ENCODE measurements at regions not wholly inside any gene's neighbourhood (a gene's known extent, or its start where the extent isn't known, plus 50 kb on each side); places are given as distances from the start of the nearest gene placed in this dataset.
"Not testable (repeated sequence)": the region's sequence is repeated elsewhere in the genome, so short reads cannot be mapped to it uniquely, and the experiment has no call there.

DNA sequence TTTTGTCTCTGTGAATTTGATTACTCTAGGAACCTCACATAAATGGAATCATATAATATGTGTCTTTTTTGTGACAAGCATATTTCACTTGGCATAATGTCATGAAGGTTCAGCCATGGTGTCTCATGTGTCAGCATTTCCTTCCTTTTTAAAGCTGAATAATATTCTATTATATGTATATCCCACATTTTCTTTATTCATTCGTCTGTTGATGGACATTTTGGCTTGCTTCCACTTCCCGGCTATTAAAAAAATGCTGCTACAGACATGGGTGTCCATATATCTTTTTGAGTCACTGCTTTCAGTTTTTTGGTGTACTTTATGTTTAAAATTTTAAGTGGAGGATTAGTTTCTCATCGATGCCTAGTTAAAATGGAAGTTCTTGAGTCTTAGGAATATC lies 59.8 kb upstream of the C5orf63 start:
- DNase-seq: no peak

DNA sequence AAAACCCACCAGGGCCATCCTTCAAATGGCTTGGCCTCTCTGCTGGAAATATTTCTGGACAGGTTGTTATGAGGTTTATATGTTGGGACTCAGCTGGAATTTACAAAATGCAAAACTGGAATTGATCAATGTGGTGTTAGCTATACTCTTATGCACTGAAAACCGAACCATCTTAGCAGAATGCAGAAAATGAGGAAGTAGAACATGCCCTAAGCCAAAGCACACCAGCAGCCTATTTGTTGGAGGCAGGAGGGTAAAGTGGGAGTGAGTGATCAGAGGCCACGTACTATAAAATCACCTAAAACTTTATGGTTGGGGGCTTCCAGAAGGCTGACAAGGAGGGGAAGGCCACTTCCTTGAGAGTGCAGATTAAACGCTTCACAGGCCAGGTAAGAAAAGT lies 63.6 kb upstream of the C5orf63 start:
- no peak for DNase-seq

DNA sequence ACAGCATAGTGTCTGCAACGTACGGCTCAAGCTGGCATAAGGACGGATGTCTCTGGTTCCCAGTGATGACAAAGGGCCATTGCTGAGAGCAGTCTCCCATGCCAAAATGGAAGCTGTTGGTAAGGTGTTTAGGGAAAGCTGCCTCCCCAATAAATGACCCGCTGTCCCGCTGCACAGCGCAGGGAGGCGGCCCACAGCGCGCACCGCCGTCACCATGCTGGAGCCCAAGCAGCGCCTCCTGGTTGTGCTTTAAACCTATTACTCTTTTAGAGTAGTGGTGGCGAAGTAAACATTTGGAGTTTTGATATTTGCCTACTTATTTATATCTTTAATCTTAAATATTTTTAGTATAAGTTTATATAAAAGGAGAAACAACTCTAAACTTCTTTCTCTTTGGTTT lies 70.4 kb upstream of the C5orf63 start:
- no peak for DNase-seq

DNA sequence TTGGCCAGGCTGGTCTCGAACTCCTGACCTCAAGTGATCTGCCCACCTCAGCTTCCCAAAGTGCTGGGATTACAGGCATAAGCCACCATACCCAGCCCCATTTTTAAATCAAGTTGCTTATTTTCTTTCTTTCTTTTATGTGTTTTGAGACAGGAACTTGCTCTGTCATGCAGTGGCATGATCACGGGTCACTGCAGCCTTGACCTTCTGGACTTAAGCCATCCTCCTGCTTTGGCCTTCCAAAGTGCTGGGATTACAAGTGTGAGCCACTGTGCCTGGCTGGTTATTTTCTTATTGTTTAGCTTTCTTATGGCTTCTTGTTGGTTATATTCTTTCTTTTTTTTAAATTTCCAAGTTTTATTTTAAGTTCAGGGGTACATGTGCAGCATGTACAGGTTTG lies 79.7 kb upstream of the C5orf63 start:
- DNase-seq: no peak

DNA sequence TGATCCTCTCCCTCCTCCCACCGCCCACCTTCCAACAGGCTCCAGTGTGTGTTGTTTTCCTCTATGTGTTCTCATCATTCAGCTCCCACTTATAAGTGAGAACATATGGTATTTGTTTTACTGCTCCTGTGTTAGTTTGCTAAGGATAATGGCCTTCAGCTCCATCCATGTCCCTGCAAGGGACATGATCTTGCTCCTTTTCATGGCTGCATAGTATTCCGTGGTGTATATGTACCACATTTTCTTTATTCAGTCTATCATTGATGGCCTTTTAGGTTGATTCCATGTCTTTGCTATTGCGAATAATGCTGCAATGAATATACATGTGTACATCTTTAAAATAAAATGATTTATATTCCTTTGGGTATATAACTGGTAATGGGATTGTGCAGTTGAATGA lies 80.2 kb upstream of the C5orf63 start:
- no peak for DNase-seq

DNA sequence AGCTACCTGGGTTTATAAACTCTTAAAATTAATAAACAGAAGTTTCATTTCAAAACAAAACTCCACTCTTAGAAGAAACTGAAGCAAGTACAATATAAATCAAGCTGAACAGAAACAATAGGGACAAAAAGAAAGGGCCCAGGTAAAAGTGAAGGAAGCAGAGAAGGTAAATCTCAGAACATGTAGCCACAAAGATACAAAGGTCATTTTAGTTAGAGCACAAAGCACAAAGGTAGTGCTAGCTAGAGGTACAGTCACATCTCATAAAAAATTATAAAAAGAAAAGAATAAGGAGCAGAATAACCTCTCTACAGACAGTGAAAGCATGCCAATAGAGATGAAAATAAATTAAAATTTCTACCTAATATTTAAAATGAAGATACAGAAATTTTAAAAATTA lies 90.4 kb upstream of the C5orf63 start:
- no peak for DNase-seq

DNA sequence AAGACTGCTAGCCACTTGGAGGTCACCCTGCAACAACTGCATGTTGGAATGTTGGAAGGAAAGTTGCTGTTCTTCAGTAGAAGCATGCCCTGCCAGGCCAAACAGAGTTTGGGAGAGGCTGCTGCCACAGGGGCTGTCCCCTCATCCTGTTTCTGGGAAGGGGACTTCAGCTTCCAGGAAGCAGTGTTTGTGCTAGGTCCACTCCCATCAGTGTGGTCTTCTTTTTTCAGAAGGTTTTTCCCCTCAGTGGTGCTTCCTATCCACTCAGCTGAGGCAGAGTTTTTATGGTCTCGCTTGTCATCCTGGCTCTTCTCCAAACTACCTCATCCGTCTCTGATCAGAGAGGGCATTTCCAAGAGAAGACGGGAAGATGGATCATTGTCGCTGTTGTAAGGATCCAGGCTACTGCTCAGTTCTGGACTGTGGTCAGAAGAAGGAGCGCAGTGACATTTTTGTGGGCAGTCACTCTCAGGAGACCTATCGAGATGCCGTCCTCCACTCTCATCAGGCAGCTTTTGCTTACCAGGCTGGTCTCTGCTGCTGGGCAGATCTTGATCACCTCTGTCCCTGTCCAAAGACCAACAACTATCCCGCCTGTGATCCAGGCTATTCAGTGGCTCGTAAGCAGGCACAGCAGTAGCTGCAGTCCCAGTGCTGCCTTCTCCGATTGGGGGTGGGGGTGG lies 97.8 kb upstream of the C5orf63 start:
- DNase-seq: no peak

DNA sequence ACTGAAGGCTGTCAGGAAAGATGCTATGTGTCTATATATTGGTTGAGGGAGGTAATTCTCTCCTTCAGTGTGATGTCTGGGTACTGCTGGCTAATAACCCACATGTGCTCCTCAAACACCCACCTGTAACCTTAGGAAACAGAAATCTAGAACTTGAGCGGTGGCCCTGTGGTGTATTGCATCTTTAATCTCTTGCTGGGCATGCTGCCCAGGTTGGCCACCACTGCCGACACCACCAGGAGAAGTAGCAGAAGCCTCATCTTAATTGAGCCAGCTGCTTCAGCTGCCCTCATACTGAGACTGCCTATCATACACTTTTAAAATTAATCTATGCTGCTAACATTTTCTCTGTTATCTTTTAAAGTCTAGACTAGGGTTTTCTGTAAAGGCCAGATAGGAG lies 103.5 kb upstream of the C5orf63 start:
- no peak for DNase-seq

DNA sequence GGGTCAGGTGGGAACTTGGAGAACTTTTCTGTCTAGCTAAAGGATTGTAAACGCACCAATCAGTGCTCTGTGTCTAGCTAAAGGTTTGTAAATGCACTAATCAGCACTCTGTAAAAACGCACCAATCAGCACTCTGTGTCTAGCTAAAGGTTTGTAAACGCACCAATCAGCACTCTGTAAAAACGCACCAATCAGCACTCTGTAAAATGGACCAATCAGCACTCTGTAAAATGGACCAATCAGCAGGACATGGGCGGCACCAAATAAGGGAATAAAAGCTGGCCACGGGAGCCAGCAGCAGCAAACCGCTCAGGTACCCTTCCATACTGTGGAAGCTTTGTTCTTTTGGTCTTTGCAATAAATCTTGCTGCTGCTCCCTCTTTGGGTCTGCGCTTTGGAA lies 108.0 kb upstream of the MEGF10 start:
- DNase-seq: not testable (repeated sequence)

DNA sequence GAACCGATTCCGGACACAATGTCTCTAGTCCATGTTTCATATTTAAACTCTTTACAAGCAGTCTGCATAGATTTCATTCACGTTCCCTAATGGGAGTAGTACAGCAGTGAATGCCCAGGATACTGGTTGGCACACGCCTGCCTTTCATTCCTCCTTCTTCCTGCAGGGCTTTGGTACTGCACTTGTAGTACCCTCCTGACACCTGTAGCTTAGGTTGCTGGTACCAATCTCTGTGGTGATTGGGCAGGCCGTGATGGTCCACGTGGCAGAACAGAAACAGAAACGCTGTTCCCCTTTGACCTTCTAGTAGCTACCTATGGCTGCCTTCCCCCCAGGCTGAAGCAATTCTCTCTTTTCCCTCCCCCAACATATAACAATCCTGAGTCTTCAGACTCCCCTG lies 107.3 kb upstream of the MEGF10 start:
- no peak for DNase-seq

DNA sequence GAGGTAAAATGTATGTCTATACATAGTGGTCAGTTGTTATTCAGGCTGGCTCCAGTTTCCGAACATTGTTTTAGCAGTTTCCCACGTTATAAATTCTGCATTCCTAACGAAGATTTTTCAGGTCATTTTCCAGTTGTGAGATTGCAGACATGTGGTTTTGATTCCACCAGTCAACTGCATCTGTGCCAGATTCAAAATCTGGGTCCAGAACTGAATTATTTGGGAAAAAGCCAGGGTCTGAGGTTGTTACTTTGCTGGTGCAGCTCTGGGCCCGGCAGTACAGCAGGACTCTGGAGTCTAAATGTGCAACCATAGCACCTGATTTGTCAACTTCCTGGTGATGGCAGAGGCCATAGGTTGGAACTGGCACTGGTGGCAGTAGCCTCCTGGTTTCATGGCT lies 105.7 kb upstream of the MEGF10 start:
- no peak for DNase-seq

DNA sequence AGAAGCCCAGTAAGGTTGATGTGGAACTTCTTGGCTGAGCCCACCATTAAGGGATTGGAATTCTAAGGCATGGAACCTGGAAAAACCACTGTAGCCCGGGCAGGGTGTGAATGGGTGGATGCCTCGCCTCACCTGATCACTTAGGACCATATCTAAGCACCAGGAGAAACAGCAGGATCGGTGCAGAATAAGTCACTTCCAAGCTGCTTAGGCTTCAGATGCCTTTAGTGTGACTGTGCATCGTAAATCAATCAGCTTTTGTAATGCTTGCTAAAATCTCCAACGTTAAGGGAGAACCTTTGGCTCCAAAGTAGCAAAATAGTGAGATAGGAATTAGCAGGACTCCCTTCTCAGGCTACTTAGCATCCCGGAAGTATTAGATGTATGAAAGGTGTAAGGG lies 103.9 kb upstream of the MEGF10 start:
- DNase-seq: no peak

DNA sequence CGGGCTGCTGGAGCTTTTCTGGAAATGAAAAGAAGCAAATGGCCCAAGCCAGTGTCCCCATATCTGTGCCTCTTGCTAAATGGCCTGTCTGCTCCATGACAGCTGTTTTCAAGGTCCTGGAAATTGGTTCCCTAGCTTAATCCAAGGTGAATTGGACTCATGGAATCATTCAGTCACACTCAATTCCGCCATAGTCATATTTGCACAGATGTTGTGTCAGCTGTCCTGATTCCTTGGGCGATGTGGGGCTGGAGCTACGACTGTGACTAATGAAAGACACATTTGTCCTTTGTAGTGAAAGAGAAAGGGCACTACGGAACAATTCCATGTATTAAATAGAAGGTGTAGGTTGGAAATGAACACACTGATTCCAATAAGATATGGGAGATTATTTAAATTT lies 102.9 kb upstream of the MEGF10 start:
- DNase-seq: no peak

DNA sequence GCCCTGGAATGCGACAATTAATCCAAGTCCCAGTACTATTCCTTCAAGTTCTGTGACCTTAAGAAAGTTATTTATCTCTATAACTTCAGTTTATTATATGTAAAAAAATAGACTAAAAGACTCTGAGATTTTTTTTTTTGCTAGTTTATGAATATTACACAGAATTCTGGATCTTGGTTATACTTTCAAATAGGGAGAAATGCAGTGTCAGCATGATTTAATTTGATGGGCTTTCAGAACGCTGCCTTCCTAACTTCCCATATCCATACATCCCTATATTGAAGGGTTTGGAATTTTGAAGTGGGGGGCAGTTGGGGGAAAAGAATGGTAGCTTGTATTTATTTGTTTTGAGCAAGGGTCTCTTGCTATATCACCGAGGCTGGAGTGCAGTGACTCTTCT lies 98.4 kb upstream of the MEGF10 start:
- no peak for DNase-seq

DNA sequence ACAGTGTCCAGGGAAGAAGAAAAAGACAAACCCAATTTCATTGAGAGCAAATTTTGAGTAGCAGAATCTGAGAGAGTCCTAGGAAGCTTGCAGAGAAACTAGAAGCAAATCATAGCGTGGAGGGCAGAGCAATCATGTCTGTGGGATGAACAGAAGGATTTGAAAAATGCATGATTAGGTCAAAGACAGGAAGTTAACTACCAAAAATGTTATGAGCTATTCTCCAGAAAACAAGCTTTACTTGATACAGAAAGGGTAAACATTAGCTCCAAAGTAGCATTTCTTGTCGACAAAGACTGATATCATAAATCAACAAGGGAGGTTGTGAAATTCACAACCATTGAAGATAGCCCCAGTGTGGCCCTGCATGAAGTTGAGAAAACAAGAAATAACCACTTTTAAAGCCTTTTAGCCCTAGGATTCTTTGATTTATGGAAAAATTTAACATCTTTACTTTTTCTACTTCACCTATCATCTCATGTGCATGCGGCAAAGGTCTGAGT lies 97.7 kb upstream of the MEGF10 start:
- no peak for DNase-seq

DNA sequence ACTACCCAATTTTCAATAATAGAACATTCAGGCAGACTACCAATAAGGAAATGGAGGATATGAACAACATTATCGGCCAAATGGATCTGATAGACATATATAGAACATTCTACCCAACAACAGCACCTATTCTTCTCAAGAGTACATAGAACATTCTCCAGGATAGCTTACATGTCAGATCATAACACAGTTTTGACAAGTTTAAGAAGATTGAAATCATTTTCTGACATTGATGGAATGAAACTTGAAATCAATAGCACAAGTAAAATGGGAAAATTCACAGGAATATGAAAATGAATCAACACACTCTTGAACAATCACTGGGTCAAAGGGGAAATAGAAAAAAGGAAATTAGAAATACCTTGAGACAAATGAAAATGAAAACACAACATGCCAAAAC lies 94.6 kb upstream of the MEGF10 start:
- no peak for DNase-seq

DNA sequence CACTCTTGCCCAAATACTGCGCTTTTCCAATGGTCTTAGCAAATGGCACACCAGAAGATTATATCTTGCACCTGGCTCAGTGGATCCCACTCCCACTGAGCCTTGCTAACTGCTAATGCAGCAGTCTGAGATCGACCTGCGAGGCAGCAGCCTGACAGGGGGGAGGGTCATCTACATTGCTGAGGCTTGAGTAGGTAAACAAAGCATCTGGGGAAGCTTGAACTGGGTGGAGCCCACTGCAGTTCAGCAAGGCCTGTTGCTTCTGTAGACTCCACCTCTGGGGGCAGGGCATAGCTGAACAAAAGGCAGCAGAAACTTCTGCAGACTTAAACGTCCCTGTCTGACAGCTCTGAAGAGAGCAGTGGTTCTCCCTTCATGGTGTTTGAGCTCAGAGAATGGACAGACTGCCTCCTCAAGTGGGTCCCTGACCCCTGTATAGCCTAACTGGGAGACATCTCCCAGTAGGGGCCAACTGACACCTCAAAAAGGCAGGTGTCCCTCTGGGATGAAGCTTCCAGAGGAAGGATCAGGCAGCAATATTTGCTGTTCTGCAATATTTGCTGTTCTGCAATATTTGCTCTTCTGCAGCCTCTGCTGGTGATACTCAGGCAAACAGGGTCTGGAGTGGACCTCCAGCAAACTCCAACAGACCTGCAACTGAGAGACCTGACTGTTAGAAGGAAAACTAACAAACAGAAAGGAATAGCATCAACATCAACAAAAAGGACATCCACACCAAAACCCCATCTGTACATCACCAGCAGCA lies 93.0 kb upstream of the MEGF10 start:
- DNase-seq: not testable (repeated sequence)

DNA sequence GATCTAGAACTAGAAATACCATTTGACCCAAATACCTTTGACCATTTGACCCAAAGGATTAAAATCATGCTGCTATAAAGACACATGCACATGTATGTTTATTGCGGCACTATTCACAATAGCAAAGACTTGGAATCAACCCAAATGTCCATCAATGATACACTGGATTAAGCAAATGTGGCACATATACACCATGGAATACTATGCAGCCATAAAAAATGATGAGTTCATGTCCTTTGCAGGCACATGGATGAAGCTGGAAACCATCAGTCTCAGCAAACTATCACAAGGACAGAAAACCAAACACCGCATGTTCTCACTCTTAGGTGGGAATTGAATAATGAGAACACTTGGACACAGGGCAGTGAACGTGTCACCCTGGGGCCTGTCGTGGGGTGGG lies 87.9 kb upstream of the MEGF10 start:
- DNase-seq: not testable (repeated sequence)

DNA sequence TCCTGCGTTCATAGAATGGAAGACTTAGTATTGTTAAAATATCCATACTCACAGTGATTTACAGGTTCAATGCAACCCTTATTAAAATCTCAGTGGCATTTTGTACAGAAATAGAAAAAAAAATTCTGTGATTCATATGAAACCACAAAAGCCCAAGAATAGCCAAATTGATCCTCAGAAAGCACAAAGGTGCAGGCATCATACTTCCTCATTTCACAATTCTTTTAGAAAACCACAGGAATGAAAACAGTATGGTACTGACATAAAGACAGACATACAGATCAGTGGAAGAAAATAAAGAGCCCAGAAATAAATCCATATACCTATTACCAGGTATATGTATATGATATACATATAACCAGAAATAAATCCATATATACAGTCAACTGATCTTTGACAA lies 86.8 kb upstream of the MEGF10 start:
- no peak for DNase-seq

DNA sequence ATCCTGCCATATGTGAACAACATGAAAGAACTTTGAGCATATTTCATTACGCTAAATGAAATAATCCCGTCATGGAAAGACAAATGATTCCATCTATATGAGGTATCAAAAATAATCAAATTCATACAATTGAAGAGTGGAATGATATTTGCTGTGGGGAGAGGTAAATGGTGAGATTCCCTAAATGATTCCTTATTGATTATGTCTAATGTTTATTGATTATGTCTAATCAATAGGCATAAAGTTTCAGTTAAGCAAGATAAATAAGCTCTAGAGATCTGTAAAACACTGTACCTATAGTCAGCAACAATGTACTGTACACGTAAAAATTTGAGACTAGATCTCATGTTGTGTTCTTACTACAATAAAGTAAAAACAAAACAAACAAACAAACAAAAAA lies 85.4 kb upstream of the MEGF10 start:
- no peak for DNase-seq

DNA sequence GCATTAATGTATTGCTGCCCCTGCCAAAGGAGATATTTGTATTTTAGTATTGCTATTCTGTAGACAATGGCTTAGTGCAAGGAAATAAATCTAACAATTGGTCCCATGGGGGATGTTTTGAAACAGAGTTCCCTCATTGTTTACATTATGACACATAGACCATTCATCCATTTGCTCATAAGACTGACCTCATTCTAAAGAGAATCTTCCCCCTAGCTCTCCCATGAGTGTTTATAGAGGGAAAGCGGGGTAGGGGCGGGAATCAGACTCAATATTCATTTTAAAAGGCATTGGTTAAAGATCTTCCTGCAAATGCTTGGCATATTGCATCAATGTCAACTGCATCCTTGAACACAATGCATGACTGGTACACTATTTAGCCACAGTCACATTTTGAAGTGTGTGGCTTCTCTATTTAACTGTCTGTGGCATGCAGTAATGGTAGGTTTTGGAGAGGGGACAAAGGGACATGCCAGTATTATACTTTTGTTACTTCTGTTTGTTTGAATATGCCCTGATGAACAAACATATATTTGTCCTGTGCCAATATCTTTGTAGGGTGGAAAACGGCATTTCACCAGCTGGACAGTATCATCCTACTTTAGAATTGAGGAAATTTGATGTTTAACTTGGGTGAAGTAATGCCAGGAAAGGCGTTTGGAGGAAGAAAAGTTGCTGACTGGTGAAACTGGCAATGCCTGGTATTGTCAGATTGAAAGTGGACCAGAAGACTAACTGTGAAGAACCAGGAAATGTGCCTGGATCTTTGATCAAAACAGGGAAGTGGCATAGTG lies 84.1 kb upstream of the MEGF10 start:
- DNase-seq: peak in 1 of 51 donors; percentile 11

DNA sequence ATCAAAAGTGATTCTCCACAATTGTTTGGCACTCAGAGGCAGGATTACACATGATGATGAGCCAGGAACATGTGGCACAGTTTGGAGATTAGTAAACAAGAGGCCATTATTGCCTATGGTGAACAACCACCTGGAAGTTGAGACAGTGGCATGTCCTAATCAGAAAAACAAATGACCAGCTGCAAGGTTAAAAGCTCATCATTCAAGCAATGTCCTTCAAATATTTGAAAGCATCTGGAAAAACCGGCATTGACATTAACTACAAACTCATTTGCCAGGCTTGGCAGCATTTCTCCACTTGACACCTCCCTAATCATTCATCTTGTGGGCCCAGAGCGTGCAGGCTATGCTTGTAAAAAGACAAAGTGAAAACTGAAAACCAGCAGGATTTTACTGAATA lies 80.6 kb upstream of the MEGF10 start:
- peak in 2 of 51 donors; percentile 4 to 17 for DNase-seq
